Type B pancreatic cell (in vitro differentiated cells): ENCODE measurements at regions not wholly inside any gene's neighbourhood (a gene's known extent, or its start where the extent isn't known, plus 50 kb on each side); places are given as distances from the start of the nearest gene placed in this dataset.

Source experiments
- DNase-seq: peaks from one replicate; pipeline ENCODE4 v3.0.0; 2021; ENCODE audit warnings: mixed read lengths; ENCODE audit not compliant: unreplicated experiment; ENCODE audit errors: extremely low spot score
- H3K27ac Mint-ChIP-seq: 2 replicates; pipeline ENCODE4 v1.8.0; 2021; ENCODE audit warnings: mild to moderate bottlenecking, mixed read lengths
- H3K27me3 Mint-ChIP-seq: 2 replicates; pipeline ENCODE4 v1.8.0; 2021; ENCODE audit warnings: mixed read lengths
- H3K36me3 Mint-ChIP-seq: 2 replicates; pipeline ENCODE4 v1.8.0; 2021; ENCODE audit warnings: mixed read lengths
- H3K4me1 Mint-ChIP-seq: one replicate; pipeline ENCODE4 v1.8.0; 2021; ENCODE audit warnings: mixed read lengths; ENCODE audit not compliant: unreplicated experiment
- H3K4me3 Mint-ChIP-seq: 2 replicates; pipeline ENCODE4 v1.8.0; 2021; ENCODE audit warnings: mild to moderate bottlenecking, mixed read lengths
- H3K9me3 Mint-ChIP-seq: 2 replicates; pipeline ENCODE4 v1.8.0; 2021; ENCODE audit warnings: mixed read lengths
- TF ChIP-seq, protein P1 (sequence below): fragments of 200-600 bp; sonication (generic); conservative IDR thresholded peaks from 2 replicates; pipeline ENCODE4 v1.5.0; 2021; ENCODE audit warnings: antibody characterized with exemption, mild to moderate bottlenecking

GRCh38 chr14:85254711-85255110 lies 275.2 kb upstream of the FLRT2 start:
- H3K4me1 Mint-ChIP-seq: peaks cover 10% of the 10 kb centered on the region
- DNase-seq: no peak
- no peak overlapping the region for H3K27ac Mint-ChIP-seq
- H3K36me3 Mint-ChIP-seq: peaks cover 4% of the 10 kb centered on the region
- TF ChIP-seq, protein P1, sequence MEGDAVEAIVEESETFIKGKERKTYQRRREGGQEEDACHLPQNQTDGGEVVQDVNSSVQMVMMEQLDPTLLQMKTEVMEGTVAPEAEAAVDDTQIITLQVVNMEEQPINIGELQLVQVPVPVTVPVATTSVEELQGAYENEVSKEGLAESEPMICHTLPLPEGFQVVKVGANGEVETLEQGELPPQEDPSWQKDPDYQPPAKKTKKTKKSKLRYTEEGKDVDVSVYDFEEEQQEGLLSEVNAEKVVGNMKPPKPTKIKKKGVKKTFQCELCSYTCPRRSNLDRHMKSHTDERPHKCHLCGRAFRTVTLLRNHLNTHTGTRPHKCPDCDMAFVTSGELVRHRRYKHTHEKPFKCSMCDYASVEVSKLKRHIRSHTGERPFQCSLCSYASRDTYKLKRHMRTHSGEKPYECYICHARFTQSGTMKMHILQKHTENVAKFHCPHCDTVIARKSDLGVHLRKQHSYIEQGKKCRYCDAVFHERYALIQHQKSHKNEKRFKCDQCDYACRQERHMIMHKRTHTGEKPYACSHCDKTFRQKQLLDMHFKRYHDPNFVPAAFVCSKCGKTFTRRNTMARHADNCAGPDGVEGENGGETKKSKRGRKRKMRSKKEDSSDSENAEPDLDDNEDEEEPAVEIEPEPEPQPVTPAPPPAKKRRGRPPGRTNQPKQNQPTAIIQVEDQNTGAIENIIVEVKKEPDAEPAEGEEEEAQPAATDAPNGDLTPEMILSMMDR: no peak
- H3K4me3 Mint-ChIP-seq: no peak overlapping the region
- peaks cover 4% of the 10 kb centered on the region for H3K27me3 Mint-ChIP-seq
- peaks cover 8% of the 10 kb centered on the region for H3K9me3 Mint-ChIP-seq

- DNase-seq: no peak
- Mint-ChIP-seq H3K27ac (no peak overlapping the region), H3K4me3 (no peak overlapping the region), H3K4me1 (no peaks in the 10 kb centered on the region), H3K9me3 (peaks cover 8% of the 10 kb centered on the region), H3K36me3 (peaks cover 11% of the 10 kb centered on the region), H3K27me3 (peaks cover 4% of the 10 kb centered on the region)
- TF ChIP-seq, protein P1: no peak
Measured at GRCh38 chr14:85257287-85257686, 272.7 kb upstream of the FLRT2 start.

DNA sequence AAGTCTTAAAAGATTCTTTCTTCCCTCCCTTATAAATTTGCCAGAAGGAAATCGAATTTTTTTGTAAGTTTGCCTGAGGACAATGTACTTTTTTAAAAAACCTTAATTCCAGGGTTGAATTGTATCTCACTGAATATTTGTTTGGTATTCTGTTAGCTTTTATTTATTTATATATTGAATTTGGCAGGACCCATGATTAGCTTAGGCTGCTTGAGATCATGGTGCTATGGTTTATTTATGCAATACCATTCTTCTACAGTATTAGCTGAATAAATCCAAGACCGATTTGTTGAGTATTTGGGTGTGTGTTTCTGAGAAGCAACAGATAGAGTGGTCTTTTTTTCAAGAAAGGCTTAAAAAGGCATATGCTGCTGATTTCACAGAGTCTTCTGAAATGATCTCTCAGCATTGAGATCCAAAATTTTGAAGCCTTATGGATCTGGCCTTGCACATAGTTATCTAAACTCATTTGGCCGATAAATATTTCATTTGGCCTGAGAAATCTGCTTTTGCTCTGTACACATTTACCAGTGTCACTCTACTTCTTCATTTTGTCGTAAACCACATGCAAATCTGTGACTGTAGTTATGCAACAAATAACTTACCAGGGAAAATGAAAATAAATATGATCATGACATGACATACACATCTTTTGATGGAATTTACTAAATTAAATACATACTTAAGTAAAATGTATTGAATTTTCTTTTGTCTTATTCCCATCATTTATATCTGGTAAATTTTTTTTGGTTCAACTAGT lies 265.8 kb upstream of the FLRT2 start:
- TF ChIP-seq, protein P1: no peak

DNA sequence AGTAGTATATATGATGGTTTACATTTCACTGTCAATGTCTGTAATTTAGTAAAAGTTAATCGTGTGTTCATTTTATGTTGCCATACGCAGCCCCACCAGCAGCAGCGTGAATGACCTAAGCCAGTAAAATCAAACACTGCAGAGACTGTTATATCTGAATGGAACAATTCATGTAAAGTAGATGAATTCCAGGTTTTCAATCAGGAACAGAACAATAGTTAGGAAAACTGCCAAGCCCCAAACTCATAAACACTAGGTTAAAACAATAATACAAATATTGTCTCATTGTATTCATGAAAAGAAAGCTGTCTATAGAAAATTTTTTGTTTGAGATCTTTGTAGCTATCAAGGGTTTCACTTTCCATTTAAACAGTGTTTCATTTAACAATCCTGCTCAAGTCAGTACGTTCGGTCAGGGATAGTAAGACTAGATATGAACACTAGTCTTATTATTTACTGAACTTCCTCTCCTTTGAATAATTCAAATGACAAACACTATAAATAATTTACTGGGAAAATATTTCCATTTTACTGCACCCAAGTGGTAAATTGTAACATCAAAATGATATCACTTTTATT lies 256.8 kb upstream of the FLRT2 start:
- no peaks in the 10 kb centered on the region for H3K36me3 Mint-ChIP-seq
- H3K4me1 Mint-ChIP-seq: no peaks in the 10 kb centered on the region
- H3K27me3 Mint-ChIP-seq: no peaks in the 10 kb centered on the region
- H3K27ac Mint-ChIP-seq: no peak overlapping the region
- DNase-seq: no peak
- H3K9me3 Mint-ChIP-seq: no peaks in the 10 kb centered on the region
- no peak overlapping the region for H3K4me3 Mint-ChIP-seq
- TF ChIP-seq, protein P1: no peak

More for the DNA sequence above, 265.8 kb upstream of the FLRT2 start:
- peaks cover 9% of the 10 kb centered on the region for H3K36me3 Mint-ChIP-seq
- H3K27me3 Mint-ChIP-seq: no peaks in the 10 kb centered on the region
- H3K9me3 Mint-ChIP-seq: peaks cover 8% of the 10 kb centered on the region
- no peak overlapping the region for H3K27ac Mint-ChIP-seq
- no peak for DNase-seq
- no peaks in the 10 kb centered on the region for H3K4me1 Mint-ChIP-seq
- H3K4me3 Mint-ChIP-seq: no peak overlapping the region

- Mint-ChIP-seq H3K27me3 (no peaks in the 10 kb centered on the region), H3K27ac (no peak overlapping the region), H3K4me1 (no peaks in the 10 kb centered on the region), H3K4me3 (no peak overlapping the region), H3K9me3 (no peaks in the 10 kb centered on the region), H3K36me3 (no peaks in the 10 kb centered on the region)
- TF ChIP-seq, protein P1: no peak
- DNase-seq: no peak
Measured at GRCh38 chr14:85273952-85274351, 256.0 kb upstream of the FLRT2 start.
